CD14-positive monocyte (primary cell): ENCODE measurements at regions not wholly inside any gene's neighbourhood (a gene's known extent, or its start where the extent isn't known, plus 50 kb on each side); places are given as distances from the start of the nearest gene placed in this dataset.

Source experiments
- DNase-seq, 3 donors: peaks; one replicate each; pipeline ENCODE4 v3.0.0-alpha.2; 2011 to 2022
- H2AFZ ChIP-seq: 2 replicates; pipeline ENCODE4 v1.6.0; 2012; ENCODE audit warnings: mild to moderate bottlenecking, low read depth, low read length, inconsistent platforms; ENCODE audit not compliant: insufficient read depth, poor library complexity, severe bottlenecking
- H3K27ac ChIP-seq, 2 donors: 1 replicate in 1 of 2; 2 replicates in 1 of 2; pipeline ENCODE4 v1.5.1; 2012 to 2013; ENCODE audit warnings: low read length in 2 of 2, control low read depth in 1 of 2, inconsistent platforms in 1 of 2, low read depth in 1 of 2, mild to moderate bottlenecking in 1 of 2
- H3K27me3 ChIP-seq, 2 donors: one replicate each; pipeline versions ENCODE4 v1.6.0 to v1.6.1; 2011 to 2013; ENCODE audit warnings: low read length in 2 of 2; ENCODE audit not compliant: control insufficient read depth in 2 of 2, insufficient read depth in 2 of 2
- H3K36me3 ChIP-seq, 2 donors: replicated peaks in 1 of 2; 1 replicate in 1 of 2; 2 replicates in 1 of 2; pipeline versions ENCODE4 v1.5.1 to v1.6.1; 2012 to 2013; ENCODE audit warnings: low read length in 2 of 2, control low read depth in 1 of 2, inconsistent platforms in 1 of 2, mild to moderate bottlenecking in 1 of 2; ENCODE audit not compliant: insufficient read depth in 2 of 2, control insufficient read depth in 1 of 2
- H3K4me1 ChIP-seq, 2 donors: 1 replicate in 1 of 2; 2 replicates in 1 of 2; pipeline versions ENCODE4 v1.5.1 to v1.6.1; 2012 to 2013; ENCODE audit warnings: low read length in 2 of 2, control low read depth in 1 of 2, inconsistent platforms in 1 of 2, mild to moderate bottlenecking in 1 of 2, moderate library complexity in 1 of 2; ENCODE audit not compliant: insufficient read depth in 2 of 2, control insufficient read depth in 1 of 2
- H3K4me2 ChIP-seq: replicated peaks from 2 replicates; pipeline ENCODE3; 2012; ENCODE audit warnings: low read length, moderate library complexity, mild to moderate bottlenecking; ENCODE audit not compliant: poor library complexity, severe bottlenecking; ENCODE audit errors: extremely low read depth
- H3K4me3 ChIP-seq, 3 experiments: fragments of 200-600 bp in 1 of 3; sonication (generic) in 1 of 3; replicated peaks in 1 of 3; 1 replicate in 2 of 3; 2 replicates in 1 of 3; pipeline ENCODE4 v1.5.1; 2011 to 2013; ENCODE audit warnings: low read length in 3 of 3, mild to moderate bottlenecking in 3 of 3, control low read depth in 2 of 3, low read depth in 2 of 3, inconsistent platforms in 1 of 3, moderate library complexity in 1 of 3
- H3K79me2 ChIP-seq: 2 replicates; pipeline ENCODE4 v1.6.0; 2012; ENCODE audit warnings: mild to moderate bottlenecking, control low read depth, inconsistent platforms, low read length, moderate library complexity; ENCODE audit not compliant: insufficient read depth
- H3K9ac ChIP-seq: 2 replicates; pipeline ENCODE4 v1.6.0; 2017; ENCODE audit warnings: low read length, mild to moderate bottlenecking; ENCODE audit not compliant: insufficient read depth, poor library complexity, severe bottlenecking
- H3K9me3 ChIP-seq, 2 donors: replicated peaks in 1 of 2; 1 replicate in 1 of 2; 2 replicates in 1 of 2; pipeline versions ENCODE4 v1.5.1 to v1.6.1; 2012 to 2013; ENCODE audit warnings: low read length in 2 of 2, control low read depth in 1 of 2; ENCODE audit not compliant: control insufficient read depth in 1 of 2, insufficient read depth in 1 of 2
- H4K20me1 ChIP-seq: 2 replicates; pipeline ENCODE4 v1.6.0; 2012; ENCODE audit warnings: mild to moderate bottlenecking, low read length, control low read depth, moderate library complexity; ENCODE audit not compliant: insufficient read depth
- H3K27ac Mint-ChIP-seq, 7 donors: one replicate each; pipeline ENCODE4 v1.8.0; 2020; ENCODE audit warnings: mild to moderate bottlenecking in 7 of 7, mixed read lengths in 7 of 7, moderate library complexity in 6 of 7, inconsistent platforms in 2 of 7
- H3K27me3 Mint-ChIP-seq, 3 donors: one replicate each; pipeline ENCODE4 v1.8.0; 2021 to 2022; ENCODE audit warnings: low read depth in 3 of 3, mild to moderate bottlenecking in 3 of 3, mixed read lengths in 3 of 3, moderate library complexity in 3 of 3, inconsistent platforms in 1 of 3
- H3K36me3 Mint-ChIP-seq, 2 donors: one replicate each; pipeline ENCODE4 v1.8.0; 2020; ENCODE audit warnings: mixed read lengths in 2 of 2, inconsistent platforms in 1 of 2, mild to moderate bottlenecking in 1 of 2
- H3K4me1 Mint-ChIP-seq: one replicate; pipeline ENCODE4 v1.8.0; 2020; ENCODE audit warnings: mild to moderate bottlenecking, mixed read lengths
- H3K4me3 Mint-ChIP-seq, 2 donors: one replicate each; pipeline ENCODE4 v1.8.0; 2020; ENCODE audit warnings: mild to moderate bottlenecking in 2 of 2, mixed read lengths in 2 of 2, moderate library complexity in 1 of 2
- H3K9me3 Mint-ChIP-seq, 7 donors: one replicate each; pipeline ENCODE4 v1.8.0; 2020 to 2022; ENCODE audit warnings: mixed read lengths in 7 of 7, mild to moderate bottlenecking in 6 of 7, moderate library complexity in 6 of 7, inconsistent platforms in 2 of 7
- CTCF ChIP-seq: fragments of 200-600 bp; IDR thresholded peaks from one replicate; pipeline ENCODE4 v1.8.0; 2022; ENCODE audit warnings: antibody characterized with exemption, mild to moderate bottlenecking
- WGBS: methylation state at CpG from one replicate; pipeline ENCODE4 v1.1.5; 2013; ENCODE audit warnings: missing lambda C conversion rate; ENCODE audit not compliant: insufficient coverage; 5-methylcytosine and 5-hydroxymethylcytosine counted together
- intact Hi-C, 2 donors: fragments of 100-400 bp; cut with micrococcal nuclease; formaldehyde crosslinking; loops; one replicate each; pipeline versions ENCODE4 v1.15.0 to v1.15.1; 2023

GRCh38 chr2:145085612-145086011 is 565.7 kb upstream of the ZEB2 start:
- no peaks in the 10 kb centered on the region for H3K36me3 ChIP-seq
- WGBS: no CpG with 5 or more reads among the region's 3 CpGs
- H3K4me3 Mint-ChIP-seq: no peak overlapping the region

GRCh38 chr2:145080426-145080825 is 560.5 kb upstream of the ZEB2 start:
- H3K79me2 ChIP-seq: no peaks in the 10 kb centered on the region
- H3K27me3 ChIP-seq: no peaks in the 10 kb centered on the region
- intact Hi-C loops: no loop called here
- H2AFZ ChIP-seq: no peak overlapping the region
- no peaks in the 10 kb centered on the region for H4K20me1 ChIP-seq
- no peak overlapping the region for H3K4me3 ChIP-seq
- H3K27ac Mint-ChIP-seq: no peak overlapping the region
- no peak for TF ChIP-seq CTCF
- H3K9me3 Mint-ChIP-seq: peaks cover 0 to 4% (median 0%) of the 10 kb centered on the region in 7 donors
- no peaks in the 10 kb centered on the region for H3K27me3 Mint-ChIP-seq
- no peak for DNase-seq
- H3K4me1 Mint-ChIP-seq: no peaks in the 10 kb centered on the region
- H3K9me3 ChIP-seq: no peaks in the 10 kb centered on the region
- no peaks in the 10 kb centered on the region for H3K36me3 Mint-ChIP-seq
- no peak overlapping the region for H3K4me2 ChIP-seq
- no peak overlapping the region for H3K4me3 Mint-ChIP-seq
- H3K9ac ChIP-seq: no peak overlapping the region
- no peaks in the 10 kb centered on the region for H3K36me3 ChIP-seq
- no CpG with 5 or more reads among the region's 1 CpG for WGBS
- H3K4me1 ChIP-seq: no peaks in the 10 kb centered on the region
- H3K27ac ChIP-seq: no peak overlapping the region

More at GRCh38 chr2:145085612-145086011, 565.7 kb upstream of the ZEB2 start:
- no peak overlapping the region for H2AFZ ChIP-seq
- H3K9me3 ChIP-seq: no peaks in the 10 kb centered on the region
- Mint-ChIP-seq H3K27ac (no peak overlapping the region), H3K4me1 (peaks cover 2% of the 10 kb centered on the region), H3K9me3 (peaks cover 0 to 4% (median 1%) of the 10 kb centered on the region in 7 donors), H3K36me3 (no peaks in the 10 kb centered on the region), H3K27me3 (peaks cover 0 to 1% (median 0%) of the 10 kb centered on the region in 3 donors)
- intact Hi-C loops: no loop called here
- no peak overlapping the region for H3K9ac ChIP-seq
- no peaks in the 10 kb centered on the region for H3K27me3 ChIP-seq
- no peak overlapping the region for H3K4me2 ChIP-seq
- no peaks in the 10 kb centered on the region for H3K79me2 ChIP-seq
- no peak for DNase-seq
- no peak overlapping the region for H3K27ac ChIP-seq
- TF ChIP-seq CTCF: no peak
- H3K4me3 ChIP-seq: no peak overlapping the region
- no peaks in the 10 kb centered on the region for H3K4me1 ChIP-seq
- H4K20me1 ChIP-seq: no peaks in the 10 kb centered on the region
